Mesenchymal stem cell (in vitro differentiated cells and primary cell): ENCODE measurements at regions not wholly inside any gene's neighbourhood (a gene's known extent, or its start where the extent isn't known, plus 50 kb on each side); places are given as distances from the start of the nearest gene placed in this dataset.

Experiments used
- DNase-seq: peaks from one replicate; pipeline ENCODE4 v3.0.0-alpha.2; 2013
- H2AFZ ChIP-seq: one replicate; pipeline ENCODE4 v1.6.1; 2013; ENCODE audit warnings: low read depth, mild to moderate bottlenecking, control low read depth, inconsistent platforms, low read length, moderate library complexity
- H2AK5ac ChIP-seq: 2 replicates; pipeline ENCODE4 v1.6.1; 2013; ENCODE audit warnings: low read length, moderate library complexity, mild to moderate bottlenecking, inconsistent platforms; ENCODE audit not compliant: severe bottlenecking
- H2BK120ac ChIP-seq: one replicate; pipeline ENCODE4 v1.6.1; 2013; ENCODE audit warnings: low read depth, mild to moderate bottlenecking, inconsistent platforms, low read length, moderate library complexity
- H2BK12ac ChIP-seq, 2 experiments: one replicate each; pipeline ENCODE4 v1.6.1; 2013; ENCODE audit warnings: inconsistent platforms in 2 of 2, low read length in 2 of 2, mild to moderate bottlenecking in 2 of 2, moderate library complexity in 2 of 2, control low read depth in 1 of 2
- H2BK15ac ChIP-seq: one replicate; pipeline ENCODE4 v1.6.1; 2013; ENCODE audit warnings: mild to moderate bottlenecking, low read depth, inconsistent platforms; ENCODE audit not compliant: poor library complexity, severe bottlenecking
- H2BK5ac ChIP-seq: 2 replicates; pipeline ENCODE4 v1.6.1; 2013; ENCODE audit warnings: low read depth, mild to moderate bottlenecking, low read length, control low read depth, inconsistent platforms; ENCODE audit not compliant: poor library complexity, severe bottlenecking
- H3K14ac ChIP-seq, 2 experiments: one replicate each; pipeline ENCODE4 v1.6.1; 2013; ENCODE audit warnings: inconsistent platforms in 2 of 2, low read length in 2 of 2, control low read depth in 1 of 2, mild to moderate bottlenecking in 1 of 2, moderate library complexity in 1 of 2
- H3K18ac ChIP-seq, 2 experiments: one replicate each; pipeline ENCODE4 v1.6.1; 2013; ENCODE audit warnings: inconsistent platforms in 2 of 2, low read length in 2 of 2, control low read depth in 1 of 2, low read depth in 1 of 2, mild to moderate bottlenecking in 1 of 2
- H3K23ac ChIP-seq, 2 experiments: one replicate each; pipeline ENCODE4 v1.6.1; 2013; ENCODE audit warnings: inconsistent platforms in 2 of 2, low read length in 2 of 2, mild to moderate bottlenecking in 2 of 2, moderate library complexity in 2 of 2, control low read depth in 1 of 2
- H3K27ac ChIP-seq: 2 replicates; pipeline ENCODE4 v1.5.1; 2013; ENCODE audit warnings: mild to moderate bottlenecking, moderate library complexity, low read length, control low read depth, inconsistent platforms; ENCODE audit not compliant: poor library complexity, severe bottlenecking
- H3K27me3 ChIP-seq, 2 experiments: 2 replicates each; pipeline versions ENCODE4 v1.6.1 to v1.7.0; 2013; ENCODE audit warnings: low read length in 2 of 2, mild to moderate bottlenecking in 2 of 2, moderate library complexity in 2 of 2, control low read depth in 1 of 2, inconsistent platforms in 1 of 2; ENCODE audit not compliant: control insufficient read depth in 1 of 2, insufficient read depth in 1 of 2
- H3K36me3 ChIP-seq, 2 experiments: 2 replicates each; pipeline versions ENCODE4 v1.6.1 to v1.7.0; 2013; ENCODE audit warnings: low read length in 2 of 2, control low read depth in 1 of 2, inconsistent platforms in 1 of 2, low read depth in 1 of 2, mild to moderate bottlenecking in 1 of 2; ENCODE audit not compliant: insufficient read depth in 2 of 2, control insufficient read depth in 1 of 2
- H3K4ac ChIP-seq, 2 experiments: one replicate each; pipeline ENCODE4 v1.6.1; 2013; ENCODE audit warnings: inconsistent platforms in 2 of 2, low read length in 2 of 2, mild to moderate bottlenecking in 2 of 2, moderate library complexity in 2 of 2, control low read depth in 1 of 2, low read depth in 1 of 2
- H3K4me1 ChIP-seq: 2 replicates; pipeline ENCODE4 v1.6.1; 2013; ENCODE audit warnings: low read depth, low read length, control low read depth; ENCODE audit not compliant: control insufficient read depth, insufficient read depth
- H3K4me2 ChIP-seq: 2 replicates; pipeline ENCODE4 v1.6.1; 2013; ENCODE audit warnings: low read length, mild to moderate bottlenecking, inconsistent platforms; ENCODE audit not compliant: poor library complexity, severe bottlenecking
- H3K4me3 ChIP-seq, 2 experiments: 2 replicates each; pipeline versions ENCODE4 v1.5.1 to v1.7.0; 2013; ENCODE audit warnings: low read length in 2 of 2, mild to moderate bottlenecking in 2 of 2, control low read depth in 1 of 2, low read depth in 1 of 2; ENCODE audit not compliant: insufficient read depth in 1 of 2
- H3K79me1 ChIP-seq: replicated peaks from 2 replicates; pipeline ENCODE4 v1.6.1; 2013; ENCODE audit warnings: mild to moderate bottlenecking, control low read depth, low read length, inconsistent platforms; ENCODE audit not compliant: poor library complexity, severe bottlenecking
- H3K9ac ChIP-seq: 2 replicates; pipeline ENCODE4 v1.7.0; 2013; ENCODE audit warnings: mild to moderate bottlenecking, low read length, moderate library complexity
- H3K9me3 ChIP-seq: 2 replicates; pipeline ENCODE4 v1.7.0; 2013; ENCODE audit warnings: mild to moderate bottlenecking, low read length; ENCODE audit not compliant: control insufficient read depth
- H4K8ac ChIP-seq: one replicate; pipeline ENCODE4 v1.6.1; 2013; ENCODE audit warnings: inconsistent platforms, mild to moderate bottlenecking, low read length, moderate library complexity
- H4K91ac ChIP-seq: one replicate; pipeline ENCODE4 v1.6.1; 2013; ENCODE audit warnings: mild to moderate bottlenecking, low read length, inconsistent platforms
- WGBS: methylation state at CpG from one replicate; pipeline ENCODE4 v1.1.7; 2013; ENCODE audit warnings: mixed read lengths; 5-methylcytosine and 5-hydroxymethylcytosine counted together

- H3K4me1 ChIP-seq: no peaks in the 10 kb centered on the region
- H3K4ac ChIP-seq: no peak overlapping the region
- WGBS: 83% methylated on average over 1 of the region's 1 CpG
- H3K14ac ChIP-seq: no peak overlapping the region
- no peak overlapping the region for H2AK5ac ChIP-seq
- H2BK12ac ChIP-seq: no peak overlapping the region
- H3K27ac ChIP-seq: no peak overlapping the region
- no peaks in the 10 kb centered on the region for H3K9me3 ChIP-seq
- no peak overlapping the region for H3K23ac ChIP-seq
- H3K4me3 ChIP-seq: no peak overlapping the region
- no peak overlapping the region for H2BK120ac ChIP-seq
- no peak overlapping the region for H2AFZ ChIP-seq
- no peaks in the 10 kb centered on the region for H3K79me1 ChIP-seq
- H4K91ac ChIP-seq: no peak overlapping the region
- no peak overlapping the region for H2BK15ac ChIP-seq
- H3K4me2 ChIP-seq: no peak overlapping the region
- H3K36me3 ChIP-seq: no peaks in the 10 kb centered on the region
- no peak overlapping the region for H3K18ac ChIP-seq
- DNase-seq: no peak
- no peaks in the 10 kb centered on the region for H3K27me3 ChIP-seq
- H4K8ac ChIP-seq: no peak overlapping the region
- no peak overlapping the region for H3K9ac ChIP-seq
- H2BK5ac ChIP-seq: no peak overlapping the region
Measured at GRCh38 chr3:80113331-80113730, 345.5 kb upstream of the ROBO1 start.

GRCh38 chr3:80099559-80100066, 331.8 kb upstream of the ROBO1 start:
- no CpG with 5 or more reads among the region's 1 CpG for WGBS

GRCh38 chr3:80097674-80098073, 329.9 kb upstream of the ROBO1 start:
- no peak overlapping the region for H3K9ac ChIP-seq
- H2AK5ac ChIP-seq: no peak overlapping the region
- no peak overlapping the region for H3K18ac ChIP-seq
- H4K91ac ChIP-seq: no peak overlapping the region
- no peak overlapping the region for H2BK12ac ChIP-seq
- no peak overlapping the region for H2BK15ac ChIP-seq
- H3K27me3 ChIP-seq: no peaks in the 10 kb centered on the region
- no peak overlapping the region for H3K27ac ChIP-seq
- no peak overlapping the region for H3K14ac ChIP-seq
- no peaks in the 10 kb centered on the region for H3K36me3 ChIP-seq
- H4K8ac ChIP-seq: no peak overlapping the region
- H3K23ac ChIP-seq: no peak overlapping the region
- no peak overlapping the region for H3K4ac ChIP-seq
- no peak overlapping the region for H2BK5ac ChIP-seq
- no peaks in the 10 kb centered on the region for H3K9me3 ChIP-seq
- H3K4me3 ChIP-seq: no peak overlapping the region
- H2AFZ ChIP-seq: no peak overlapping the region
- WGBS: 38% methylated on average over 1 of the region's 2 CpGs
- H3K79me1 ChIP-seq: no peaks in the 10 kb centered on the region
- no peak for DNase-seq
- H2BK120ac ChIP-seq: no peak overlapping the region
- H3K4me2 ChIP-seq: no peak overlapping the region
- no peaks in the 10 kb centered on the region for H3K4me1 ChIP-seq

More at GRCh38 chr3:80099559-80100066, 331.8 kb upstream of the ROBO1 start:
- Histone ChIP-seq H2BK5ac (no peak overlapping the region), H2AFZ (no peak overlapping the region), H3K4me3 (no peak overlapping the region), H3K4me2 (no peak overlapping the region), H3K18ac (no peak overlapping the region), H3K36me3 (no peaks in the 10 kb centered on the region), H4K8ac (no peak overlapping the region), H3K27ac (no peak overlapping the region), H4K91ac (no peak overlapping the region), H3K14ac (no peak overlapping the region), H2BK120ac (no peak overlapping the region), H3K9ac (no peak overlapping the region), H2BK15ac (no peak overlapping the region), H2AK5ac (no peak overlapping the region), H2BK12ac (no peak overlapping the region), H3K4ac (no peak overlapping the region), H3K79me1 (no peaks in the 10 kb centered on the region), H3K27me3 (no peaks in the 10 kb centered on the region), H3K23ac (no peak overlapping the region), H3K9me3 (no peaks in the 10 kb centered on the region), H3K4me1 (no peaks in the 10 kb centered on the region)
- no peak for DNase-seq

GRCh38 chr3:80096909-80097308, 329.1 kb upstream of the ROBO1 start:
- DNase-seq: no peak
- Histone ChIP-seq H2AK5ac (no peak overlapping the region), H2BK15ac (no peak overlapping the region), H2BK12ac (no peak overlapping the region), H3K14ac (no peak overlapping the region), H4K91ac (no peak overlapping the region), H3K27me3 (no peaks in the 10 kb centered on the region), H3K9ac (no peak overlapping the region), H3K4me1 (no peaks in the 10 kb centered on the region), H3K4ac (no peak overlapping the region), H3K23ac (no peak overlapping the region), H2BK5ac (no peak overlapping the region), H4K8ac (no peak overlapping the region), H3K4me2 (no peak overlapping the region), H3K36me3 (no peaks in the 10 kb centered on the region), H3K18ac (no peak overlapping the region), H3K27ac (no peak overlapping the region), H2BK120ac (no peak overlapping the region), H3K9me3 (no peaks in the 10 kb centered on the region), H3K4me3 (no peak overlapping the region), H3K79me1 (no peaks in the 10 kb centered on the region), H2AFZ (no peak overlapping the region)
- 92% methylated on average over 2 of the region's 2 CpGs for WGBS
